Left renal pelvis (tissue), 4 donors: ENCODE measurements at regions not wholly inside any gene's neighbourhood (a gene's known extent, or its start where the extent isn't known, plus 50 kb on each side); places are given as distances from the start of the nearest gene placed in this dataset.

Source experiments
- DNase-seq, 4 donors: peaks; one replicate each; pipeline ENCODE4 v3.0.0-alpha.2; 2013; ENCODE audit warnings: low read depth in 4 of 4, low spot score in 3 of 4

DNA sequence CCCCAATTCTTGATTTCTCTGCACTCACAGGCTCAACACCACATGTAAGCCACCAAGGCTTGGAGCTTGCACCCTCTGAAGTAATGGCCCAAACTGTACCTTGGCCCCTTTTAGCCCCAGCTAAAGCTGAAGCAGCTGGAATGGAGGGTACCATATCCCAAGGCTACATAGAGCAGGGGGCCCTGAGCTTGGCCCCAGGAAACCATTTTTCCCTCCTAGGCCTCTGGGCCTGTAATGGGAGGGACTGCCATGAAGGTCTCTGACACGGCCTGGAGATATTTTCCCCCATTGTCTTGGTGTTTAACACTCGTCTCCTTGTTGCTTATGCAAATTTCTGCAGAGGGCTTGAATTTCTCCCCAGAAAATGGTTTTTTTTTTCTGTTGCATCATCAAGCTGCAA, 69.7 kb downstream of the SKA1 start:
- DNase-seq, result no peak

DNA sequence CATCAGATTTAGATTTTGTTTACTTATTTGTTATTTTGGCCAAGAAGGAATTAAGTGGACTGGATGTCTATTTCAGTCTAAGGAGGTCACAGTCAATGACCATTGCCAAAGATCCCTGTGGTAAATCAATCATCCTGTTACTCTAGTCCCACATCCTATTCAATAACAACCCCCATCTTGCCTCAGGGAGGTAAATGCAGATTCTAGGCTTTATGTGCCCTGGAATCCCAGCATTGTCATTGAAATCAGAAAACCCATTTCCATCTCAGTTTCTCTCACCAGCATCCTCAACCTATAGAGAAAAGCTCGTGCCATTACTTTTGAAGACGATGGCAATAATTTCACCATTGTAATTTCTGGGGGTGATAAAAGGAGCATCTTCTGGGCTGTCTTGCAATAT, 71.8 kb downstream of the SKA1 start:
- DNase-seq, result no peak

DNA sequence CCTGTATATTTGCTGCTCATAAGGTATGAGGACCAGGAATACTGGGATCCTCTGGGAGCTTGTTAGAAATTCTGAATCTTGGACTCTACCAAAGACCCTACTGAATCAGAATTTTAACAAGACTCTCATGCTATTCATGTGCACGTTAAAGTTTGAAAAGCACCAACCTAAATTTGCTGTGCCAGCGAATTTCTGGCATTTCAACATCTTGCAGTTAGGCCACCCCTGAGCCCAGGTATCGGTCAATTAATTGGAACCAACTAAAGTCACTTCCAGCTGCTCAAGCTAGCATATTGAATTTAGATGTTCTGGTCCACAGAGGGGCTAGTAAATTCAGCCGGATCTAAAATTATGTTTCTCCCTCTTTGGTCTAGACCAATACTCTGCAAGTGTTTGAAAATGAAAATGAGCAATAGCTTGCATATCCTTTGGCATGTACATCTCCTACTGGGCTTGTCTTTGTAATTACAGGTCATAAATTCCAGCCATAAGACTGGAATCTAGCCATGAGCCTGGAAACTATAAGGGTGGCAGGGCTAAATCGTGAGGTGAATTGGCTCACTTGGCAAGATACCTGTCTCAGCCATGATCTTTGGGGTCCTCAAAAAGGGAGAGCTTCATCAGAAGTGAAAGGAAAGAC, 72.4 kb downstream of the SKA1 start:
- no peak for DNase-seq

DNA sequence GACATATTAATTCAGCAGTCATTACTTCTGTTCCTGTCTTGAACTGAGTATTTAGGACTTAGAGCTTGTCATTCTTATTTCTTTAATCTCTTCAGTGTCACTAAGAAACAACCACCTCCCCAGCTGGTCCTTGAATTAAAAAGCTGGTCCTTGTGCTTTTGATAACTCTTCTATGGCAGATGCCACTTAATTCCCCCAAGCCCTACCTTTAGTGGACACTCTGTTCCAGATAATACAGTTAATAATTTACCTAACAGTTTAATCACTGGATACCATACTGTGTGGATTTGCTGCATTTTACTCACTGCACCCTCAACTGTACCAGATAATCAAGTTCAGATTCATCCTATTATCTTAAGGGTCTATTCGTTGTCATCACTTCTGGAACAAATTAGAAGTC, 73.1 kb downstream of the SKA1 start:
- no peak for DNase-seq

DNA sequence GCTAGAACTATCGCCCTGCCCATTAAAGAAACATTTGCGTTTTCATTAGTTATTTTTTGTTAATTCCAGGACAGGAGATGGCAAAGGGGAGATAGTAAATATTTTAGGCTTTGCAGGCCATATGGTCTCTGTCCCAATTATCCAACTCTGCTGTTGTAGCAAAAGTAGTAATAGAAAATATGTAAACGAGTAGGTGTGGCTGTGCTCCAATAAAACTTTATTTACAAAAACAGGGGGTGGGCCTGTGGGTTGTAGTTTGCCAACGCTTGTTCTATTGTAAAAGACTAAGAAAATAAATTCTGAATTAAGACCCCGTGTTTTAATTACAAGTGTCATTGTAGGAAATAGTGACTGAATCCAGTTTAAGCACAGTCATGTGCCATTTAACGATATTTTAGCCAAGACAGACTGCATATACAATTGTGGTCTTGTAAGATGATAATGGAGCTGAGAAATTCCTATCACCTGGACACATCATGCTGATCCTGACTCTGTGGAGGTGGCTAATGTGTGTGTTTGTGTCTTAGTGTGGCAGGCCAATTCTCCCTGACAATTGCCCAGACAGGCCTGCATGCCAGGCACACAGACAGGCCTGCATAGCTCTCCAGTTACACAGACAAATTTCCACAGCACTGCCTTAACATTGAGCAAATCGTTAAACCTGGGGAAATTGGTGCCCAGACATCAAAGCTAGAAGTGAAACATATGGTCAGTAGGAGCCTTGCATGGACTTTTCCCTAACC, 76.4 kb downstream of the SKA1 start:
- no peak for DNase-seq

DNA sequence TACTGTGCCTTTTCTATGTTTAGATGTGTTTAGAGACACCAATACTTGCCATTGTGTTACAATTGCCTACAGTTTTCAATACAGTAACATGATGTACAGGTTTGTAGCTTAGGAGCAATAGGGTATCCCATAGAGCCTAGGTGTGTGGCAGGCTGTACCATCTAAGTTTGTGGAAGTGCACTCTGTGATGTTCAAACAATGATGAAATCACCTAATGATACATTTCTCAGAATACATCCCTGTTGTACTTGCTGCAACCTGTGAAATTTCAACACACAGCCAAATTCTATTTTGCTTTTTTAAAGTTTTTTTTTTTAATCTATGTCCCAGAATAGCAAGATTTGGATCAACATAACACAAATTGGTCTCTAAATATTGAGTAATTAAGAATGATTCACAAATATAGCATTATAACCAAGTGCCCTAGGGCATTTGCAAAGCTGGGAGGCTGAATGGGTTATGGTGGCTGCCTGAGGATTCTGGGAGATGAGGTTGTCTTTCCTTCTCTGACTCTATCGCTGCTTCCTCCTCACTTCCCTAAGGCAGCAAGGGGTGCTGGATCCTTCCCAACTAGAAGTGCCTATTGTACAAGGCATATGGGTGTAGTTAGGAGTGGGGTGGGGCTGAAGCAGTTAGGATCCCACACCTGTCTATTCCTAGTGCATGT, 78.3 kb downstream of the SKA1 start:
- DNase-seq, result no peak

DNA sequence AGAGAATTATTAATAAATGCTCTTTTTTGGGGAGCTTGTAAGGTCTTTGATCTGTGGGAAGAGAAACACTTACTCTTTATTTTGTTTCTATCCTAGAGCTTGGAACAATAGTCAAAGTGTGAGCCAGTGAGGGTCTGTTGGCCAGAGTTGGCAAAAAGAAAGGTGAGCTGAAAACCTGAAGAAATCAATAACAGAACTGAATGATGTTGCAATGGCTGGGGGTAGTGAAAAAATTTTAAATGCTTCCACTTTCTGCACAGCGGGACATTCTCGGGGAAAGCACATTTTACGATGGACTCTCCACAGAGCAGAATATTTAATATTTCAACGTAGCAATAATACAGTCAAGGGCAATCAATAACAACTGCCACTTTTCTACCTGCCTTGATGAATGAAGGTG, 78.9 kb downstream of the SKA1 start:
- DNase-seq, result no peak

DNA sequence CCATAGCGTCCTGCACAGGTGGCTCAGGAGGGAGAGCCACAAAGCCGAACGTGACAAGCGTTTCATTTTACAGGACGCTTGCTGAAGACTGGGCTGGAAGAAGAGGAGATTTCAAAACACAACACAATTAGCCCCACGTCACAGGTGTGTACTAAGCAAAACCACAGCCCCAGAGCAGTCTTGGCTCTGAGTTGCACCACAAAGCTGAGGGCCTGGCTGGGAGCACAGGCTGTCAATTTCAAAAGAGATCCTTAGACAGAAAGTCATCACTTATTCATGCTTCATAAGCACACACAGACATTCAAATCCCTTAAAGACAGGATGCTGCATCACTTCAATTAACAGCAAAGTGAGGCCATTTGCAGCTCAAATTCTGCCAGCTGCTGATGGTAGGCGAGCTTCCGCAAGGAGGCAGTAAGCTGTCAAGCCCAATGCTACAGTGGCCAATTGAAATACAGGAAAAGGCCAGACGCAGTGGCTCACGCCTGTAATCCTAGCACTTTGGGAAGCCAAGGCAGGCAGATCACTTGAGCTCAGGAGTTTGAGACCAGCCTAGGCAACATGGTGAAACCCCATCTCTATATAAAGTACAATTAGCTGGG, 79.6 kb downstream of the SKA1 start:
- DNase-seq, result no peak

DNA sequence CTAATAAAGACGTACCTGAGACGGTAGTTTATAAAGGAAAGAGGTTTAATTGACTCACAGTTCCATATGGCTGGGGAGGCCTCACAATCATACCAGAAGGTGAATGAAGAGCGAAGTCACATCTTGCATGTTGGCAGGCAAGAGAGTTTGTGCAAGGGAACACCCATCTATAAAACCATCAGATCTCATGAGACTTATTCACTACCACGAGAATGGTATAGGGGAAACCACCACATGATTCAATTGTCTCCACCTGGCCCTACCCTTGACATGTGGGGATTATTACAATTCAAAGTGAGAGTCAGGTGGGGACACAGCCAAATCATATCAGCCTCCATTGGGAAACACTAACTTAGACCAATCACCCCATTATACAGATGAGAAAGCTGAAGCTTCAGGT, 81.4 kb downstream of the SKA1 start:
- DNase-seq, result no peak

DNA sequence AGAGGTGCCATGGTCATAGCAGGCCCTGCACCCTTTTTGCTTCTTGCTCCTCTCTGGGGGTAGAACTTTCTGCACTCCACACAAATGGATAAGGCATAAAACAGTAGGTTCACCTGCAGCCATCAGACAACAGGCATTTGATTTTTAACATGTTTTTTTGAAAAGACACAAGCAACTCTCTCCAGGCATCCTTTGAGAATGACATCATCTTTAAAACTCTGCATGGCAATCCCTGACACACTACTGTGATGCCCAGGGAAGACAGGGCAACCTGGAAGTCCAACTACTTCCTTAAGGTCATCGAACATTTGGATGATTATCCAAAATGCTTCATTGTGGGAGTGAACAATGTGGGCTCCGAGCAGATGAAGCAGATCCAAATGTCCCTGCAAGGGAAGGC, 82.8 kb downstream of the SKA1 start:
- no peak for DNase-seq

DNA sequence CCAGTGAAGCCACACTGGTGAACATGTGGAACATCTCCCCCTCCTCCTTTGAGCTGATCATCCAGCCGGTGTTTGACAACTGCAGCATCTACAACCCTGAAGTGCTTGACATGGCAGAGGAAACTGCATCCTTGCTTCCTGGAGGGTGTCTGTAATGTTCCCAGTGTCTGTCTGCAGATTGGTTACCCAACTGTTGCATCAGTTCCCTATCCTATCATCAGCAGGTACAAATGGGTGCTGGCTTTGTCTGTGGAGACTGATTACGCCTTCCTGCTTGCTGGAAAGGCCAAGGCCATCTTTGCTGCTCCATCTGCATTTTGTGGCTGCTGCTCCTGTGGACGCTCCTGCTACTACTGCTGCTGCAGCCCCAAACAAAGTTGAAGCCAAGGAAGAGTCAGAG, 83.5 kb downstream of the SKA1 start:
- DNase-seq, result no peak

DNA sequence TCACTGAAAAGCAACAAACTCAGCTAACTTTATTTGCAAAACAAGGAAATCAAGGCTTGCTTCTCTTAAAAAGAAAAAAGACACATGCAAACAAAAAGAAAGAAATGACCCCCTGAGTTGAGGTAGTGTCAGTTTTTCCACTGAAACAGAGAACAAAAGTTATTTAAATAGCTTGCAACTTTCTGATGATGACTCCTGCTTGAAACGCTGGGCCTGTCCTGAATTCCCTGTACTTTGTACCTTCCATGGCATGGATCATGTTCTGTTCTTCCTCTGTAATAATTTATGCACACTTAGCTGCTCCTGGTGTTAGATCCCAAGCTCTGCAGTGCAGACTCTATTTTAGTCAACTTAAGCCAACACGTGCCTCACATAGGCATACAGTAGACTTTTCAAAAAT, 84.0 kb downstream of the SKA1 start:
- DNase-seq, result no peak

DNA sequence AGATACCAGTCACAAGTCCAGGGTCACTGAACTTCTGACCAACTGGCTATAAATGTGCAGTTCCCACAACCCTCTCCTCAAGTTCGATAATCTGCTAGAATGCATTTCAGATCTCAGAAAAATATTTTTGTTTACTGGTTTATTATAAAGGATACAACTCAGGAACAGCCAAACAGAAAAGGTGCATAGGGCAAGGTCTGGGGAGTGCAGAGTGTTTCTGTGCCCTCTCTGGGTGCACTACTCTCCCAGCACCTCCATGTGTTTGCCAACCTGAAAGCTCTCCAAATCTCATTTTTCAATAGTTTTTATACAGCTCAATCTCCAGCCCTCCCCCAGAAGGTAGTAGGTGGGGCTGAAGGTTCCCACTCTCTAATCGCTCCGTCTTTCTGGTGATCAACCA, 85.2 kb downstream of the SKA1 start:
- DNase-seq, result no peak

DNA sequence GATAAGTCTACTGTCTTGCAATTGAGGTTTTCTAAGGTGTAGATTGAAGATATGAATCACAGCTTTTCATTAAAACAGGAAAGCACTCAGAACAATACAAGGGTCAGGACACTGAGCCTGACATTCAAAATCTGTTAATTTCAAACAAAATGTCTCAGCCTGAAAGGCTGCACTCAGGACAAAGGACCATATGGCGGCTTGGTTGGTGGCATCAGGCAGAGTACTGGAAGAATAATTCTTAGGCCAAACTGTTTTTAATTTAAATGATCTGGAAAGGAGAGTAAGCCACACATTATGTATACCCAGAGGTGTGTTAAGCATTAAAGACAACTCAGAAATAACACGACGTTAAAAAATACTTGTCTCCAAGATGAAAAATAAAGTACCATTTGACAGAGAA, 85.9 kb downstream of the SKA1 start:
- DNase-seq, result no peak

DNA sequence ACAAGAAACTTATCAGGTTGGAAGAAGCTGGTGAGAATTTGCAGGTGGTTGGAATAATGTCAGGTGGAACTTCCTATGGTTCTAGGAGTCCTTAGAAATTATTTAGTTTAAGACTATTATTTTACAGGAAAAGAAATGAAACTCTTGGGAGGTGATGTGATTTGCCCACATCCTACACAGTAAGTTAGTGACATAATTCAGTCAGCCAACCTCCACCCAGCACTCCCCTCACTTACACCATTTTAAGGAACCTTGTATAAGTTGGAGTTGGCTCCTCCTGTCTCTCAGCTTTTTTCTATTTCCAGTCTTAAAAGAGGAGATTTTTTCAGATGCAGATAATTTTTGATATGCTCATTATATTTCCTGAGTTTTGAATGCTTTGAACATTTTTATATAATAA, 86.4 kb downstream of the SKA1 start:
- no peak for DNase-seq

DNA sequence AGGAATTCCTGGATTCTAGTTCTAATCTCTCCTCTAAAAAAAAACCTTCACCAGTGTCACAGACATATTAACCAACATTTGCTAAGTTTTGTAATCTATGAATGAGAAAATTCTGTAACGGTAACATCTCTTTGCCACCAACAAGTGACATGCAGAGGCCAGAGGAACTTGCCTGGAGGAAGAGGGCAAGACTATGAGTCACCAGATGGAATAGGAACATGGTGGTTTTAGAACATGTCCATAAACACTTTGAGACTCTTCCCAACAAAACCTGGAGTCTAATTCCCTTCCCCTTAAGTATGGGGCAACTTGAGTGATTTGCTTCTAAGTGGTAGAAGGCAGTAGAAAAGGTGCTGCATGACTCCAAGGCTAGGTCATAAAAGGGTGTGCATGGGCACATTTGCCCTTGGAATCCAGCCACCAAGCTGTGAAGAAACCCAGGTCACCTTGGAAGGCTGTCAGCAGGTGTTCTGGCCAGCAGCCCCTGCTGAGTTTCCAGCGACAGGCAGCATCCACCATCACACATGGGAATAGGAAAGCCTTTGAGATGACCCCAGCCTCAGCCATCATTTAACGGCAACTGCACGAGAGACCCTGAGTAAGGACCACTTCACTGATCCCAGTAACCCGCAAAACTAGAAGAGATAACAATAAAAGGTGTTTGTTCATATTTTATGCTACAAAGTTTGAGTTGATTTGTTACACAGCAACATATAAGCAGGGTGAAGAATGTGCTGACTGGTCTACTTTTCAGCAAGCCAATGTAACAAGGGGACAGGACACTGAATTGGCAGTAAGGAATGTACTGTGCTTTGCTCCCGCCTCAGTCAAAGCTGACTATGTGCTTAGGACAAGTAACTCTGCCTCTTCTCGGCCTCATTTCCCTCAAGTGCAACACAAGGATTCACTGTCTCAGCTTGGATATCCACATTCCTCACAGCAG, 90.6 kb downstream of the SKA1 start:
- no peak for DNase-seq

DNA sequence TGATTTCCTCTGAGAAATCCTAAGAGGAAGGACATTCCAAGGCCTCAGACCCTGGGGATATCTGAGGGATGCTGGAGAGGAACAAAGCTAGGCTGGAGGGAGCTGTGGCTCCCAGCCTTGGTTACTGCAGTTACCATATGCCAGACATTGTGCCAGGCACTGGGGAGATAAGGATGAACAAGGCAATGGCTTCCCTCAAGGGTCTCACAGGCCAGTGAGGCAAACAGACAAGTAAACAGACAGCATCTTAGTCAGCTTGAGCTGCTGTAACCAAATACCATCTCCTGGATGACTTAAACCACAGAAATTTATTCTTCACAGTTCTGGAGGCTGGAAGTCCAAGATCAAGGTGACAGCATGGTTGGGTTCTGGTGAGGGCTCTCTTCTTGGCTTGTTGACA, 91.8 kb downstream of the SKA1 start:
- DNase-seq, result no peak

DNA sequence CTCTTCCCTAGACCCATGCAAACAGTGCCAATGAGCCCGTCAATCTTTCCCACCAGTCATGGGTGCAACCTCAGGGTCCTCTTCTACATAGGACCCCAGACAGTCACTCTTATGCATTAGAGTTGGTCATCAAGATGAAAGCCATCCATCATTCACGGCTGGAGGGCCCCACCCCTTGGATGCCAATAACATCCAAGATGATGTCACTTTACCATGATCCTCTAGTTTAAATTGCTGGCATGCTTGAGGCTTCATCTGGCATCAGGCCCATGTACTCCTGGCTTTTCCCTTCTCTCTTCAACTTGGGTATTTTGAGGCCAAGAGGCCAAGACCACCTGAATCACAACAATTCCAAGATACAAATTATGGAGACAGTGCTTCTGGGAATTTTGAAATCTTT, 91.1 kb upstream of the MAPK4 start:
- DNase-seq, result no peak

DNA sequence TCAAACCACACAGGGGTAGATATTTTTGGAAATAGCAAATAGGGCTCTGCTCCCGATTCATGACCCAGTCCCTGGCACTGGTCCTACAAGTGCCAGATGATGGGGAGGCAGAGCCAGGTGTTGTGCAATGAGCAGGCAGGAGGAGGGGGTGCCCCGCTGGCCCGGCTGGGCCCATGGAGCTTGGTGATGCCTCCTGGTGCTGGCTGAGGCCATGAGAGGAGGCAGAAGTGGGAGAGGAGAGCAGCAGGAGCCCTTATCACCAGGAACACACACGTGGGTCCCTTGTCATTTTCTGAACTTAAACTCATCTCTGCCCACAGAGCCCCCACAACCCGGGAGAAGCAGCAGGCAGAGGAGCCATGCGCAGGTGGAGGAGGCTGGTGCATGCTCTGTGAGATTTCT, 90.5 kb upstream of the MAPK4 start:
- DNase-seq, result no peak

DNA sequence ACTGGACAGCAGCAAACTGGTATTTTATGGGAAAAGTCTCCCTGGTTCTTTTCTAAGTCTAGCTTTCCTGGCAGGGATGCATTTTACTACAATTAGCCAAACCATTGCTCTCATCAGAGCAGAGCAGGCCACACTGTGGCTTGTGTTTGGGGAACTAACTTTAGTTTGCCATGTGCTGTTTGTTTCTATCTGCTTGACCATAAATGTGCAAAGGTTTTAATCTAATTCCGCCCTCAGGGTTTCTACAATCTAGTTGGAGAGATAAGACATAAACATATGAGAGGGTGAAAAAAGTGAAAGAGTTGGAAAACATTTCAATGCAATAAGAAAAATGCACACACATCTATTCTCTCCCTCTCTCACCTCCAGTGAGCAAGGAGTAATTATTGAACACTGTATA, 86.9 kb upstream of the MAPK4 start:
- no peak for DNase-seq

DNA sequence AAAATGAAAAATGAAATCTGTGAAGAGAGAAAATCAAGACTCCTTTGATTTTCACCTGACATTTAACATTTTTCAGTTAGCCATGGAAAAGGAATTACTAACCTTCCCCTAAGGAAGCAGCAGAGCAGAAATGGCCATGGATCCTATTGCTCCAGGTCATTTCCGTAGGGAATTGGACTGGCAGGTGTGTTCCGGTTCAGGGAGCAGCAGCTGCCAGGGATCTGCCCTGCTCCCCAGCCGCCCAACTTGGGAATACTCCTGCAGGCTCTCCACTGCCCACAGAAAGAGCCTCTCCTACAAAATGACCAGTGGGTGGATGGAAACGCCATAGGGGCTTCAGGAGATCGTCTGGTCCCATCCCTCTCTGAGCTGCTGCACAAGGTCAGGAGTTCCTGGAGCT, 86.0 kb upstream of the MAPK4 start:
- no peak for DNase-seq
